Osteocyte (in vitro differentiated cells): ENCODE measurements at regions not wholly inside any gene's neighbourhood (a gene's known extent, or its start where the extent isn't known, plus 50 kb on each side); places are given as distances from the start of the nearest gene placed in this dataset.

Experiments used
- DNase-seq: peaks from one replicate; pipeline ENCODE4 v3.0.0; 2021; ENCODE audit warnings: mixed read lengths; ENCODE audit not compliant: unreplicated experiment; ENCODE audit errors: extremely low spot score
- H3K27ac Mint-ChIP-seq: one replicate; pipeline ENCODE4 v1.8.0; 2021; ENCODE audit warnings: mild to moderate bottlenecking, mixed read lengths; ENCODE audit not compliant: unreplicated experiment
- H3K27me3 Mint-ChIP-seq: one replicate; pipeline ENCODE4 v1.8.0; 2021; ENCODE audit warnings: mixed read lengths; ENCODE audit not compliant: unreplicated experiment
- H3K36me3 Mint-ChIP-seq: one replicate; pipeline ENCODE4 v1.8.0; 2021; ENCODE audit warnings: mixed read lengths; ENCODE audit not compliant: unreplicated experiment
- H3K4me1 Mint-ChIP-seq: one replicate; pipeline ENCODE4 v1.8.0; 2021; ENCODE audit warnings: mixed read lengths; ENCODE audit not compliant: unreplicated experiment
- H3K4me3 Mint-ChIP-seq: one replicate; pipeline ENCODE4 v1.8.0; 2021; ENCODE audit warnings: mild to moderate bottlenecking, moderate library complexity, mixed read lengths; ENCODE audit not compliant: unreplicated experiment
- H3K9me3 Mint-ChIP-seq: one replicate; pipeline ENCODE4 v1.8.0; 2021; ENCODE audit warnings: mixed read lengths; ENCODE audit not compliant: unreplicated experiment
- TF ChIP-seq, protein P1 (sequence below): fragments of 200-600 bp; sonication (generic); IDR thresholded peaks from 2 replicates; pipeline ENCODE4 v1.5.0; 2021; ENCODE audit warnings: antibody characterized with exemption, mild to moderate bottlenecking, moderate library complexity

DNA sequence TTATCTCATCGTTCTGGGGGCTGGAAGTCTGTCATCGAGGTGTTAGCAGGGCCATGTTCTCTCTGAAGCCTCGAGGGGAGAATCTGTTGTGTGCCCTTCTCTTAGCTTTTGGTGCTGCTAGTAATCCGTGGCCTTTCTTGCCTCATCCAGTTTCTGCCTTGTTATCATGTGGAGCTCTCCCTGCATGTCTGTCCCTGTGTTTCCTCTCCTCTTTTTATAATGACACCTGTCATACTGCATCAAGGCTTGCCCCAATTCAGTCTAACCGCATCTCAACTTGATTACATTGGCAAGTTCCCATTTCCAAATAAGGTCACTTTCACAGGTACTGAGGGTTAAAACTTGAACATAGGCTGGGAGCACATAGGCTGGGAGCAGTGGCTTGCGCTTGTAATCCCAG lies 82.6 kb upstream of the CNIH3 start:
- TF ChIP-seq, protein P1, sequence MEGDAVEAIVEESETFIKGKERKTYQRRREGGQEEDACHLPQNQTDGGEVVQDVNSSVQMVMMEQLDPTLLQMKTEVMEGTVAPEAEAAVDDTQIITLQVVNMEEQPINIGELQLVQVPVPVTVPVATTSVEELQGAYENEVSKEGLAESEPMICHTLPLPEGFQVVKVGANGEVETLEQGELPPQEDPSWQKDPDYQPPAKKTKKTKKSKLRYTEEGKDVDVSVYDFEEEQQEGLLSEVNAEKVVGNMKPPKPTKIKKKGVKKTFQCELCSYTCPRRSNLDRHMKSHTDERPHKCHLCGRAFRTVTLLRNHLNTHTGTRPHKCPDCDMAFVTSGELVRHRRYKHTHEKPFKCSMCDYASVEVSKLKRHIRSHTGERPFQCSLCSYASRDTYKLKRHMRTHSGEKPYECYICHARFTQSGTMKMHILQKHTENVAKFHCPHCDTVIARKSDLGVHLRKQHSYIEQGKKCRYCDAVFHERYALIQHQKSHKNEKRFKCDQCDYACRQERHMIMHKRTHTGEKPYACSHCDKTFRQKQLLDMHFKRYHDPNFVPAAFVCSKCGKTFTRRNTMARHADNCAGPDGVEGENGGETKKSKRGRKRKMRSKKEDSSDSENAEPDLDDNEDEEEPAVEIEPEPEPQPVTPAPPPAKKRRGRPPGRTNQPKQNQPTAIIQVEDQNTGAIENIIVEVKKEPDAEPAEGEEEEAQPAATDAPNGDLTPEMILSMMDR, result no peak
- no peak for DNase-seq
- Mint-ChIP-seq H3K9me3 (no peaks in the 10 kb centered on the region), H3K36me3 (no peaks in the 10 kb centered on the region), H3K4me3 (no peak overlapping the region), H3K4me1 (peaks cover 10% of the 10 kb centered on the region), H3K27ac (no peak overlapping the region), H3K27me3 (no peaks in the 10 kb centered on the region)

DNA sequence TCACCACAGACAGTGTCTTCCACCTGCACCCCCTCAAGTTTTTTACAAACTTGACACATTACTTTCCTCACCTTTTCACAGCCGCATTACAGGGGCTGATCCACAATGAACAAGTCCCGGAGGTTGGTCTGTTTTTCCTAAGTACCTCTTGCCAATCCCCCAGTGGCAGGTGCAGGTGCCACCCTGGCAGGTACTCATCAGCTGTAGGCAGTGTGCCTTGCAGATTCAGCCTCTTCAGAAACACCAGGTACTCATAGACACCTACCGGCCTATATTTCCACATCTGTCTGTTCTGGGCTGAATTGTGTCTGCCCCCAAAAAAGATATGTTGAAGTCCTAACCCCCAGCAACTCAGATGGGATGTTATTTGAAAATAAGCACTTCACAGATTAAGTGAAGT lies 81.4 kb upstream of the CNIH3 start:
- H3K4me3 Mint-ChIP-seq, result no peak overlapping the region
- H3K36me3 Mint-ChIP-seq, result no peaks in the 10 kb centered on the region
- no peak overlapping the region for H3K27ac Mint-ChIP-seq
- no peaks in the 10 kb centered on the region for H3K27me3 Mint-ChIP-seq
- peaks cover 2% of the 10 kb centered on the region for H3K4me1 Mint-ChIP-seq
- TF ChIP-seq, protein P1, result no peak
- no peak for DNase-seq
- H3K9me3 Mint-ChIP-seq, result no peaks in the 10 kb centered on the region

DNA sequence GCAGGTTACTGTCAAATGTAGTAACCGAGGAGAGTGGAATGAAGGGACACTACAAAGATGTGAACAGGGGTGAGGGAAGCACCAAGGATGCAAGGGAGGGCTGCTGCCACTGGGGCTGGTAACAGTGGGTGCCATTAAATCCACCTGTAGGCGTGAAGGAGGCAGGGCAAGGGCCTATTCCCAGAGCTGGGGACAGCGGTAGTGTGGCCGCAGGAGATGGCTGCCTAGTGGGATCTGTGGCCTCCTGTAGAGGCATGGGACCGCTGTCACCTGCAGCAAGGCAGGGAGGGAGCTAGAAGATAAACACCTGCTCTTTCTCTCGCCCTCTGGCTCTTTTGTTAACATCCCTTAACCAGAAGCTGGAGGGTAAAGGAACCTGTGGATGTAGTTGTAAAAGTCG lies 80.5 kb upstream of the CNIH3 start:
- TF ChIP-seq, protein P1, result no peak
- Mint-ChIP-seq H3K4me3 (no peak overlapping the region), H3K27ac (no peak overlapping the region), H3K36me3 (no peaks in the 10 kb centered on the region), H3K9me3 (no peaks in the 10 kb centered on the region), H3K27me3 (no peaks in the 10 kb centered on the region), H3K4me1 (peaks cover 10% of the 10 kb centered on the region)
- no peak for DNase-seq

DNA sequence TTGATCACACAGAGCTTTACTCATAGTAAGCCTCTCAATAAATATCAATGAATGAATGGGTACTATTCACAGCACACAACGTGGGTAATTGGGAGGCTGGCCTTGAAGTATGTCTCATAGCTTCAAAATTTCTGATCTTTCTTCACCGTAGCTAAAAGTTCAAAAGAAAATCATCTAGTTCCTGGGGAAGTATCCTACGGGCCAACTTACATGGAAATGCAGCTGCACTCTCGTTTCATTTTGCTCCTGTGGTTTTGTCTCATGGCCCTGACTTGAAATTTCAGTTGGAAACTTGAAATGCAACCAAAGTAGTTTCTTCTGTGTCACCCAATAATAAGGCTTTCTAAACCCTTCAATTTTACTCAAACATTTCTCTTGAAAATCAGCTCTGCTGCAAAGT lies 76.1 kb upstream of the CNIH3 start:
- Mint-ChIP-seq H3K4me1 (peaks cover 51% of the 10 kb centered on the region), H3K36me3 (no peaks in the 10 kb centered on the region), H3K27ac (no peak overlapping the region), H3K27me3 (no peaks in the 10 kb centered on the region), H3K4me3 (no peak overlapping the region), H3K9me3 (no peaks in the 10 kb centered on the region)
- TF ChIP-seq, protein P1, result no peak
- no peak for DNase-seq

DNA sequence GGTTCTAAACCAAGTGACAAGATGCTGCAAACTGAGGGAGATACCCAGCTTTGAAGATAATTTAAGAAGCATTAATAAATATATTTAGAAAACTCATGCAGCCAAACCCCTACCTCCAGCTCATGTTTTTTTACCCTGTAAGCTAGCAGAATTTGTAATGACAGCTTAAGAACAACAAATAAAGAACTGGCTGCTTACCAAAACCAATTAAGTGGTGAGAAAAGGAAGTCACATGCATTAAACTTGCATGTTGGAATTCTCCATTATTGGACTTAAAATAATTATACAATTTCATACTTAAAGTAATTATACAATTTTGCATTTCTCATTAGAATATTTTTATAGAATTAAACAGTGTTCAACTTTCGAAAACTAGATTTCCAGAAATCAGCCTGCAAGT lies 75.6 kb upstream of the CNIH3 start:
- H3K27me3 Mint-ChIP-seq, result no peaks in the 10 kb centered on the region
- peaks cover 51% of the 10 kb centered on the region for H3K4me1 Mint-ChIP-seq
- H3K27ac Mint-ChIP-seq, result no peak overlapping the region
- no peak for DNase-seq
- H3K4me3 Mint-ChIP-seq, result no peak overlapping the region
- TF ChIP-seq, protein P1, result no peak
- H3K9me3 Mint-ChIP-seq, result no peaks in the 10 kb centered on the region
- H3K36me3 Mint-ChIP-seq, result no peaks in the 10 kb centered on the region
